ENCODE measurements at regions not wholly inside any gene's neighbourhood (a gene's known extent, or its start where the extent isn't known, plus 50 kb on each side); places are given as distances from the start of the nearest gene placed in this dataset.

DNA sequence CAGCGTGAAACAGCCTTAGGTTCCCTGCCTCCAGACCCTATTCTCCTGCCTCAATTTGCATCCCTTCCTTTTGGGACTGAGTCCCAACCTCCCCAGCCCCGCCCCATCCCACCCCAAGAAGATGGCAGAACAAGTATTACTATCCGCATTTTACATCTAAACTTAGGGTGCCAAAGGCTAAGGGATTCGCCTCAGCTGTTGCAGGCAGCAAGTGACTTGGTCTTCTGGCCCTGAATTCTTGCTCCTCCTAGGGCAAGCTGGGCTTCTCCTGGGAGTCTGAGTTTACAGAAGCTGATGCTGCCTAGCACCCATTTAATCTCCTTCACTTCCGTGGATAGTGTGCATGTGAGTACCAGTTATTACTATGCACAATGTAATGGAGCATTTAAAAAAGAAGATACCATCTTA lies 161.3 kb upstream of the NR5A2 start:
- no peak overlapping the region for H3K4me3 Mint-ChIP-seq (ENCODE audit: unreplicated experiment)
- DNase-seq (ENCODE audit: low read depth) (no peak), FAIRE-seq (no peak)
- Histone ChIP-seq H3K9me3 (ENCODE audit: insufficient read depth, low read depth, low read length) (no peaks in the 10 kb centered on the region), H3K9ac (ENCODE audit: low read length) (no peak overlapping the region), H3K4me1 (ENCODE audit: insufficient read depth, low read length) (no peaks in the 10 kb centered on the region), H4K20me1 (ENCODE audit: insufficient read depth, low read length) (no peaks in the 10 kb centered on the region), H3K27me3 (ENCODE audit: insufficient read depth, low read length) (no peaks in the 10 kb centered on the region), H3K27ac (ENCODE audit: low read depth, low read length) (no peak overlapping the region), H3K4me3 (ENCODE audit: insufficient read depth, low read depth, low read length) (no peak overlapping the region), H3K4me2 (ENCODE audit: low read length) (no peak overlapping the region), H3K36me3 (ENCODE audit: insufficient read depth, low read length) (no peaks in the 10 kb centered on the region), H3K79me2 (ENCODE audit: insufficient read depth, low read length) (no peaks in the 10 kb centered on the region), H2AFZ (ENCODE audit: low read depth, low read length) (no peak overlapping the region)
- no peaks in the 10 kb centered on the region for H3K36me3 Mint-ChIP-seq (ENCODE audit: low read depth, unreplicated experiment)
- H3K27ac Mint-ChIP-seq (ENCODE audit: unreplicated experiment), result no peak overlapping the region
- H3K27me3 Mint-ChIP-seq (ENCODE audit: low read depth, unreplicated experiment), result no peaks in the 10 kb centered on the region
- TF ChIP-seq CTCF (IDR thresholded peaks at IDR 0.05; ENCODE audit: insufficient read depth, low read depth, low read length), result no peak
- TF ChIP-seq EZH2 (IDR thresholded peaks at IDR 0.05; ENCODE audit: insufficient read depth, low read length), result no peak
- peaks cover 5% of the 10 kb centered on the region for H3K4me1 Mint-ChIP-seq (ENCODE audit: low read depth, unreplicated experiment)
- H3K9me3 Mint-ChIP-seq (ENCODE audit: unreplicated experiment), result no peaks in the 10 kb centered on the region

- no peaks in the 10 kb centered on the region for H3K9me3 Mint-ChIP-seq (ENCODE audit: unreplicated experiment)
- Histone ChIP-seq H3K27ac (ENCODE audit: low read depth, low read length) (no peak overlapping the region), H3K27me3 (ENCODE audit: insufficient read depth, low read length) (no peaks in the 10 kb centered on the region), H3K4me2 (ENCODE audit: low read length) (no peak overlapping the region), H4K20me1 (ENCODE audit: insufficient read depth, low read length) (no peaks in the 10 kb centered on the region), H3K9ac (ENCODE audit: low read length) (no peak overlapping the region), H2AFZ (ENCODE audit: low read depth, low read length) (peak overlapping the region; percentile 62), H3K9me3 (ENCODE audit: insufficient read depth, low read depth, low read length) (no peaks in the 10 kb centered on the region), H3K4me3 (ENCODE audit: insufficient read depth, low read depth, low read length) (no peak overlapping the region), H3K4me1 (ENCODE audit: insufficient read depth, low read length) (no peaks in the 10 kb centered on the region), H3K36me3 (ENCODE audit: insufficient read depth, low read length) (no peaks in the 10 kb centered on the region), H3K79me2 (ENCODE audit: insufficient read depth, low read length) (no peaks in the 10 kb centered on the region)
- no peaks in the 10 kb centered on the region for H3K27me3 Mint-ChIP-seq (ENCODE audit: low read depth, unreplicated experiment)
- H3K36me3 Mint-ChIP-seq (ENCODE audit: low read depth, unreplicated experiment), result no peaks in the 10 kb centered on the region
- no peak overlapping the region for H3K4me3 Mint-ChIP-seq (ENCODE audit: unreplicated experiment)
- no peak for DNase-seq (ENCODE audit: low read depth)
- H3K27ac Mint-ChIP-seq (ENCODE audit: unreplicated experiment), result no peak overlapping the region
- TF ChIP-seq CTCF (IDR thresholded peaks at IDR 0.05; ENCODE audit: insufficient read depth, low read depth, low read length) (no peak), EZH2 (IDR thresholded peaks at IDR 0.05; ENCODE audit: insufficient read depth, low read length) (no peak)
- H3K4me1 Mint-ChIP-seq (ENCODE audit: low read depth, unreplicated experiment), result peaks cover 5% of the 10 kb centered on the region
- FAIRE-seq, result no peak
Observed at GRCh38 chr1:199867601-199868000, 159.9 kb upstream of the NR5A2 start.

- H3K9ac ChIP-seq (ENCODE audit: low read length), result no peak overlapping the region
- H3K4me1 ChIP-seq (ENCODE audit: insufficient read depth, low read length), result no peaks in the 10 kb centered on the region
- no peak overlapping the region for H3K27ac ChIP-seq (ENCODE audit: low read depth, low read length)
- no peaks in the 10 kb centered on the region for H3K79me2 ChIP-seq (ENCODE audit: insufficient read depth, low read length)
- peaks cover 5% of the 10 kb centered on the region for H3K4me1 Mint-ChIP-seq (ENCODE audit: low read depth, unreplicated experiment)
- no peak overlapping the region for H2AFZ ChIP-seq (ENCODE audit: low read depth, low read length)
- H3K4me3 ChIP-seq (ENCODE audit: insufficient read depth, low read depth, low read length), result no peak overlapping the region
- no peak overlapping the region for H3K4me3 Mint-ChIP-seq (ENCODE audit: unreplicated experiment)
- FAIRE-seq (no peak), DNase-seq (ENCODE audit: low read depth) (no peak)
- no peaks in the 10 kb centered on the region for H3K27me3 ChIP-seq (ENCODE audit: insufficient read depth, low read length)
- H3K4me2 ChIP-seq (ENCODE audit: low read length), result no peak overlapping the region
- H3K27ac Mint-ChIP-seq (ENCODE audit: unreplicated experiment), result no peak overlapping the region
- no peaks in the 10 kb centered on the region for H3K36me3 ChIP-seq (ENCODE audit: insufficient read depth, low read length)
- no peaks in the 10 kb centered on the region for H3K27me3 Mint-ChIP-seq (ENCODE audit: low read depth, unreplicated experiment)
- no peaks in the 10 kb centered on the region for H3K9me3 Mint-ChIP-seq (ENCODE audit: unreplicated experiment)
- H4K20me1 ChIP-seq (ENCODE audit: insufficient read depth, low read length), result no peaks in the 10 kb centered on the region
- no peaks in the 10 kb centered on the region for H3K9me3 ChIP-seq (ENCODE audit: insufficient read depth, low read depth, low read length)
- H3K36me3 Mint-ChIP-seq (ENCODE audit: low read depth, unreplicated experiment), result no peaks in the 10 kb centered on the region
- no peak for TF ChIP-seq EZH2 (IDR thresholded peaks at IDR 0.05; ENCODE audit: insufficient read depth, low read length)
- TF ChIP-seq CTCF (IDR thresholded peaks at IDR 0.05; ENCODE audit: insufficient read depth, low read depth, low read length), result no peak
Observed at GRCh38 chr1:199868777-199869176, 158.7 kb upstream of the NR5A2 start.

All from astrocyte (in vitro differentiated cells and primary cell).